Hematopoietic multipotent progenitor cell treated with erythropoietin and hydrocortisone succinate and interleukin-3 and kit ligand, for 6 days (in vitro differentiated cells): ENCODE measurements at regions not wholly inside any gene's neighbourhood (a gene's known extent, or its start where the extent isn't known, plus 50 kb on each side); places are given as distances from the start of the nearest gene placed in this dataset.
A peak's percentile ranks its signal among the peaks of the same experiment; 100 is the strongest.

Experiments used
- DNase-seq: peaks from one replicate; pipeline ENCODE4 v3.0.0-alpha.2; 2015

- no peak for DNase-seq
These were observed 111.4 kb upstream of the SOX1 start for GRCh38 chr13:111955412-111956065.

- no peak for DNase-seq
These were observed 110.4 kb upstream of the SOX1 start for GRCh38 chr13:111956261-111957151.

- DNase-seq = no peak
These were observed 109.0 kb upstream of the SOX1 start for GRCh38 chr13:111957913-111958450.

- no peak for DNase-seq
These were observed 108.1 kb upstream of the SOX1 start for GRCh38 chr13:111958612-111959395.

- no peak for DNase-seq
These were observed 106.7 kb upstream of the SOX1 start for GRCh38 chr13:111960152-111960772.

- no peak for DNase-seq
These were observed 105.7 kb upstream of the SOX1 start for GRCh38 chr13:111961236-111961635.

- DNase-seq = no peak
These were observed 105.2 kb upstream of the SOX1 start for GRCh38 chr13:111961651-111962192.

GRCh38 chr13:111962431-111962891 is 104.5 kb upstream of the SOX1 start:
- DNase-seq = peak; percentile 5

DNA sequence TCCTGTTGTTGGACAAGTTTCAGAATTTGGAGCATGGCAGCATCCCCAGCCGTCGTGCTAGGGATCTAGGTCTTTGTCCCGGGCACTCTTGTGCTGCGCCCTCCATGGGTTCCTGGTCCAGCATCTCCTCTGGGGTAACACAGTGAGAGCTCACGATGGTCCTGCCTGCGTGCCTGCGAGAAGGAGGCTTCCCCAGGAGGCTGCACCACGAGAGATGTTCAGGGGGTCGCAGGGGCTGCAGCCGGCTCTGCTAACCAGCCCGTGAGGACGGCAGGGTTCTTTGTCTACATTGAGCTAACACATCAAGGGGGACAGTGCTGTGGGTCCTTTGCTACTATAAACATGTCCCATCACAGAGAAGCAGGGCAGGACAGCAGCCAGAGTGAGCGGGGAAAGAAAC is 103.9 kb upstream of the SOX1 start:
- no peak for DNase-seq

DNA sequence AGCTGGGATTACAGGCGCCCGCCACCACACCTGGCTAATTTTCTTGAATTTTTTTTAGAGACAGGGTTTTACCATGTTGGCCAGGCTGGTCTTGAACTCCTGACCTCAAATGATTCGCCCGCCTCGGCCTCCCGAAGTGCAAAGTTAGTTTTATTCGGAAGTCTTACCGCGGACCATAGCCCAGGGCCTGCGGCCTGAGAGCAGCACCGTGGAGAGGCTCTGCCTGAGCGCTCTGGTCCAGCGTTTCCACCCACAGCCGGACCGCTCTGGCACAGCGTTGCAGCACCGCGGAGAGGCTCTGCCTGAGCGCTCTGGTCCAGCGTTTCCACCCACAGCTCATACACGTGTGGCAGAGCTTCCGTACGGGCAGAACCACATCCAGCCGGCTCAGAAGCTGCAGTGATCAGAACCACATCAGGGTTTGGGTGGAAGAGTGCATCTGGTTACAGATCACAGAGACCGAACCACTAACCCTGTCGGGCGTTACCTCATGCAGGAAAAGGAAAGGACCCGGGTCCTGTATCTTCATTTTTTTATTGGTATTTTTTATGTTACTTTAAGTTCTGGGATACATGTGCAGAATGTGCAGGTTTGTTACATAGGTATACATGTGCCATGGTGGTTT is 102.4 kb upstream of the SOX1 start:
- no peak for DNase-seq

DNA sequence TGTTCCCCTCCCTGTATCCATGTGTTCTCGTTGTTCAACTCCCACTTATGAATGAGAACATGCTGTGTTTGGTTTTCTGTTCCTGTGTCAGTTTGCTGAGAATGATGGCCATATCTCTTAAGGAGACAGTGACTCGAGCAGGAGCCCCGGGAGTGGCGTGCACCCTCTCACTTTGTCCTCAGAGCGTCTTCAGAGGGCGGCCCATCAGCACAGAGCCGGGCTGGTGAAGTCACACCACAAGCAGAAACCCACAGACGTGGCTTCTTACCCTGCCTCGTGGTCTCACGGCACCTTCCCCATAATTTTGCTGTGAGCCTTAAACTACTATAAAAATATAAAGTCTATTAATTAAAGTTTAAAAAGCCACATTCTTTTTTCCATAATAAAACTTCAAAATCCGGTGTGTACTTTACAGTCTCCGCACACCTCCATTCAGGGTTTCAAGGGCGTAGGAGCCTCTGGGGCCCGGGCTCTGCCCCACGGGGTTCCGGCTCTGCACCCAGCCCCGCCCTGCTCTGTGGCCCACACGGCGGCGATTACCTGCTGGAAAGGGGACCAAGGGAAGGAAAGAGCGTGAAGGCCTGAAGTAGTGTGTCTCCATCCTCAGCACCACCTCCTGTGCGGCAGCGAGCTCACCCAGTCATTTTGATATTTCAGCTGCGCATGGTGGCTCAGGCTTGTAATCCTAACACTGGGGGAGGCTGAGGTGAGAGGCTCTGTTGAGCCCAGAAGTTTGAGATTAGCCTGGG is 101.3 kb upstream of the SOX1 start:
- no peak for DNase-seq

DNA sequence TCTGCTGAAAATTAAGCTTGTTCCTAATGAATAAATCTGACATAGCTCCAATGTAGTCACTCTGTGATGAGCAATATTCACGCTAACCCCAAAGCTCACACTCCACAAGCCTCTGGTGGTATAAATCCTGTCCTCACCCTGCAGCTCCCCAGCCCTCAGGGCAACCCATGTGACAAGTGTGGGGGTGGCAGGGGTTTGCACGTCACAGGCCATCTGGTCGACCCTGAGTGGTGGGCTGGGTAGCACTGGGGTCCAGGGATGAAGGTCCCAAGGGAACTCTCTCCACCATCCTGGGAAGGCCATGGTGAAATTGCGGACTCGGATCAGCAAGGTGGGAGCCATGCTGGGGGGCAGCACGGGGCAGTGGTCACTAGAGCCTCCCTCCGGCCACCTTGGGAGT is 100.0 kb upstream of the SOX1 start:
- no peak for DNase-seq

DNA sequence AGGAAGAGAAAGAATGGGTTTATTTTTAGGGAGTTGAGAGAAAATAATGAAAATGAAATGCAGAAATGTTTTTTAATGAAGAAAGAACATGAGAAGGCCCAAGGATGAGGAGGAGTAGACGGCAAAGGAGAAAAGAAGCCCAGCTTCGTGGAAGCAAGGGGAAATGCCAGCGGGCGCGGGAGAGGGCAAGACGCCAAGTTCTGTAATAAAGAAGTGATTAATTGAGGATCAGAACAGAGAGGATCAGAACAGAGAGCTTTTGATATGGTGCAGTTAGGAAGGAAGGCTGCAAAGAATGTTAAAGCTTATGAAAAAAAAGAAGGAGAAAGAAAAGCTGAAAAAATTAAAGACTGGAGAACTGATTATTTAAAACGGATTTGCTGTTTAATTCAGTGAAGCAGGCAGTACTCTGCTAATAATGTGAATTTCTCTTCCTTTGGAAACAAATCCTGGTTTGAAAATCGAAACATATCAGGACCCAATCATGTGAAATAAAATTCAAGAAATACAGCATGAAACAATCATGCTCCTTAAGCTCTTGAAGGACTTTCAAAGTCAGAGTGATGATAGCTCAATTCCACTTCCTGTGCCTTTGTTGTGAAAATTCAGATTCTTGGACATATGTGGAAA is 99.3 kb upstream of the SOX1 start:
- DNase-seq = no peak

DNA sequence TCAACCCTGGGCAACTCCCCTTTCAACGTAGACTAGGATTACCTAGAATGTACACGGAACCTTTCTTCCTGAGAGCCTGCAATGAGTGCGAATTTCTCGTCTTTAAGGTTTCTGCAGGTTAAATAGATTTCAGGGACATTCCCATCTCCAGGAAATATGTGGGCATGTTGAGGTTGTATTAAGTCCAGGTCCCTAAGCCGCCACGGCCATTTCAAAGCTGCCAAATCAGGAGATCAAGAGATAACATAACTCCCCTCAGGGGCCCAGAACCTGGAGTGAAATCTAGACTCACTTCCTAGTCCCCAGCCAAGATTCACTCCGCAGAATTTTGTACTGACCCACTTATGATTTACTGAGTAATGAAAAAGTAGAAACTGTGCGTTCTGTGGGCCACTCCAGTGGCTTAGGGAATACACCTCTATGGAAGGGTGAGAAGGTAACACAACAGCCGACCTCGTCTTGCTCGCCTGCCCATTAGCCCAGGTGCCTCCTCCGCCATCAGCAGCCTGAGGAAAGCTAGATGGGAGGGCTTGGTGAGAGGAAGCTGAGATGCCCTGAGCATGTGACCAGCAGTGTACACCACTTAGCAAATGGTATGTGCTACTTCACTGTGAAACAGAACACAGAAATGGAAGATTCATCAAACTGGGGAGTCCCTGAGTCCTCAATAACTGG is 98.5 kb upstream of the SOX1 start:
- no peak for DNase-seq

DNA sequence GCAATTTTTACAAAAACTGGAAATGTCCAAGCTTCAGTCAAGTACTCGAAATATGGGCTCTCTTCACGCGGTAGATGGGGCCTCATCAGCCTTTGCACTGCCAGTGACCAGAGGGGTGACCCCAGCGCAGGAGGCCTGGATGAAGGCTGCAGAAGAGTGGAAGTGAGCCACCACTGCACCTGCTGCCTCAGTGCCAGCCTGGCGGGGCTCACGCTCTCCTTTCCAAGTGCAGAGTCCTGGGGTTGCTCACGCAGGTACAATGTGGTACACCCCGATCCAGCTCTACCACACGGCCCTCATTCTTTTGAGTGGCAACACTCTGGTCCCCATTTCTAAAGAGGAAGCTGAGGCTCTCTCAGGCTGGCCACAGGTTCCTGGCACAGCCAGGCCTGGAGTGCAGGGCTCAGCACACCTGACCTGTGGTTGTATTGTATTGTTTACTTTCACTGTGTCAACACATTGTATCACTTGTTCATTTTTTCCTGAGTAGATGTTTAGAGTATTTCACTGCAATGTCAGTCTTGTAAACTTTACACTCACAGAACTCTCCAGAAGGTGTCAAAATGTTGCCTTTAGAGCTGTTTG is 97.3 kb upstream of the SOX1 start:
- no peak for DNase-seq

GRCh38 chr13:111970494-111971141 is 96.3 kb upstream of the SOX1 start:
- no peak for DNase-seq

DNA sequence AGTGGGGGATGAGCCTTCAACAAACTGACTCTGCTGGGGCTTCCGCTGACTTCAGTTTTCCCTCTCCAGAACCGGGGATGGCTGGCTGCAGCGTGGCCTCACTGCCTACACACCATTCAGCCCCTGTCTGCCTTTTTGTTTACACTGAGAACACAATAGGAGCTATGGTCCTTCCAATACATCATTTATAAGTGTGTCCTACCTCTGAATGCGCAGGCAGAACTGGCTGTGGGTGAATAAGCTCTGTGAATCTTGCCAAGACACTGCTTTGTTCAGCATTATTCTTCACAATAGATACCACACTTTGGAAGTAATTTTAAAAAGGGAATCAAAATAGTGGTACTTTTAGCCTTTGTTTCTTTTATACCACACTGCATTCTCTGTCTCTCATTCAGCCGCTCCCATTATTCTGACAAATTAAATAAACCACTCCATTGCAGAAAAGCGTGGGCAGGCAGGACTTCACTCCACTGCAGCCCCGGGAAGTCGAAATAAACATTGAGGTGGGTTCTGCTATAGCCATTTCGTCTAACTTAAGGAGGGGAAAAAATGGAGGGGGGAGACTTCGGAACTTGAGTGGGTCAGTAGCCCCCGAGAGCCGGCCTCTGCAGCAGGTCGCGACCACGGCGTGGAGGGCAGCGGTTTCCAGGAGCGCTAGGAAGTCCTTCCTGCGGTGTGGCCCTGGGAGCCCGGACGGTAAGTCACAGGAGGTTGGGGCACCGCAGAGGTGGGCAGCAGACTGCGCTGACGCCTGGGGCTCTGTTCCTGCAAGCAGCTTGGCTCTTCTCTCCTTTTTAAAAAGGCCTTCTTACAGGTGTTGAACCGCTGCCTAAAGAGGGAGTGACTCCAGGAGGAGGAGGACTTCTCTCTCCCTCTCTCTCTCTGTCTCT is 94.8 kb upstream of the SOX1 start:
- DNase-seq = no peak

DNA sequence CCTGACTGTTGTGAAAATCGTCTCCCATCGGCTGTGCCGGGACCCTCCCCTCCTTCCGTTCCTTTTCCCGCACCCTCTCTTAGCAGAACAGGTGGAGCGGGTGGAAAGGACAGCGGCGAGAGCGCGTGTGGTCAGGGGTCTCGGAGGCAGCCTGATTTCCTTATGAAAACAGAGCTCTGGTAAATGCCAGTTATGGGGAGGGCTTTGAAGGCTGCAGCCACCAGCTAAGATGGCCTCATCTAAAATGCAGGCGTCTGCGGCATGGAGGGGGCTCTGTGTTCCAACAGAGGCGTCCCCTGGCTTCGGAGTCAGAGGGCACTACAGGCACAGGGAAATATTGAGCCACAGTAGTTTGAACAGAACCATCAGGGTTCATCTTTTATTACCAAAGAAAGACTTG is 93.8 kb upstream of the SOX1 start:
- DNase-seq = no peak
